A673 (cell line): ENCODE measurements at regions not wholly inside any gene's neighbourhood (a gene's known extent, or its start where the extent isn't known, plus 50 kb on each side); places are given as distances from the start of the nearest gene placed in this dataset.

Experiments
- BruUV-seq: library from RNA; stranded (reverse); fragments of 400-500 nt; replicated peaks from 2 replicates; lab custom pipeline; 2021; lab: Mats Ljungman, UMichigan
- CTCF ChIA-PET: fragments of 300-600 bp; sonication (Branson Sonifier 250); formaldehyde crosslinking; loops from one replicate; lab custom pipeline; 2022; ENCODE audit warnings: antibody characterized with exemption; lab: Charles Lee
- POLR2A ChIA-PET: fragments of 300-600 bp; sonication (Branson Sonifier 250); formaldehyde crosslinking; loops from one replicate; lab custom pipeline; 2022; ENCODE audit warnings: antibody characterized with exemption; ENCODE audit not compliant: low non-redundant PET; lab: Charles Lee
- DNase-seq: peaks from one replicate; pipeline ENCODE4 v3.0.0-alpha.2; 2015; ENCODE audit warnings: low spot score
- H3K27ac ChIP-seq: fragments of 200-600 bp; sonication (generic); 2 replicates; pipeline ENCODE4 v1.5.1; 2016; ENCODE audit warnings: mixed run types, low read depth, mild to moderate bottlenecking, mixed read lengths, antibody characterized with exemption, low read length; ENCODE audit not compliant: poor library complexity, severe bottlenecking
- H3K27me3 ChIP-seq: fragments of 200-600 bp; sonication (generic); replicated peaks from 2 replicates; pipeline ENCODE4 v1.6.1; 2017; ENCODE audit warnings: mixed run types, low read depth, mild to moderate bottlenecking, mixed read lengths, antibody characterized with exemption, low read length; ENCODE audit not compliant: insufficient read depth, poor library complexity
- H3K36me3 ChIP-seq: fragments of 200-600 bp; sonication (generic); 2 replicates; pipeline ENCODE4 v1.6.1; 2016; ENCODE audit warnings: mixed run types, mild to moderate bottlenecking, mixed read lengths, antibody characterized with exemption, low read length; ENCODE audit not compliant: insufficient read depth, poor library complexity, severe bottlenecking
- H3K4me1 ChIP-seq: fragments of 200-600 bp; sonication (generic); 2 replicates; pipeline ENCODE4 v1.6.1; 2017; ENCODE audit warnings: mixed run types, mild to moderate bottlenecking, mixed read lengths, antibody characterized with exemption, low read length; ENCODE audit not compliant: insufficient read depth, poor library complexity, severe bottlenecking
- H3K4me3 ChIP-seq: fragments of 200-600 bp; sonication (generic); 2 replicates; pipeline ENCODE4 v1.5.1; 2016; ENCODE audit warnings: low read depth, mixed run types, mild to moderate bottlenecking, mixed read lengths, low read length; ENCODE audit not compliant: poor library complexity, severe bottlenecking
- H3K9me3 ChIP-seq: fragments of 200-600 bp; sonication (generic); 2 replicates; pipeline ENCODE4 v1.6.1; 2016; ENCODE audit warnings: mixed run types, low read depth, mild to moderate bottlenecking, mixed read lengths, antibody characterized with exemption, low read length; ENCODE audit not compliant: poor library complexity, severe bottlenecking
- CTCF ChIP-seq: fragments of 300-800, 200-600 bp; sonication (generic); conservative IDR thresholded peaks from 2 replicates; pipeline ENCODE4 v1.5.1; 2017; ENCODE audit warnings: low read depth, mild to moderate bottlenecking, antibody characterized with exemption, low read length, moderate library complexity, mixed read lengths
- EZH2 ChIP-seq: fragments of 200-600 bp; sonication (generic); IDR thresholded peaks from 2 replicates; pipeline ENCODE4 v1.6.1; 2017; ENCODE audit warnings: borderline replicate concordance, low read depth, mild to moderate bottlenecking, mixed read lengths, antibody characterized with exemption, low read length; ENCODE audit not compliant: poor library complexity, severe bottlenecking
- intact Hi-C: fragments of 100-400 bp; cut with micrococcal nuclease; formaldehyde crosslinking; loops from one replicate; pipeline ENCODE4 v1.10.0; 2022; ENCODE audit not compliant: unreplicated experiment

GRCh38 chr10:2790396-2791188 is 276.8 kb upstream of the PFKP start:
- intact Hi-C loops: no loop called here
- CTCF ChIA-PET: no interaction called here
- POLR2A ChIA-PET: no interaction called here
- Histone ChIP-seq H3K4me1 (no peaks in the 10 kb centered on the region), H3K9me3 (no peaks in the 10 kb centered on the region), H3K27me3 (peaks cover 98% of the 10 kb centered on the region), H3K36me3 (no peaks in the 10 kb centered on the region), H3K4me3 (no peak overlapping the region), H3K27ac (no peak overlapping the region)
- no peak for TF ChIP-seq EZH2
- no peak for TF ChIP-seq CTCF
- BruUV-seq: no TSS peak
- no peak for DNase-seq

GRCh38 chr10:2786251-2786650 is 281.1 kb upstream of the PFKP start:
- Histone ChIP-seq H3K27ac (no peak overlapping the region), H3K27me3 (peaks cover 98% of the 10 kb centered on the region), H3K4me3 (no peak overlapping the region), H3K36me3 (no peaks in the 10 kb centered on the region), H3K4me1 (no peaks in the 10 kb centered on the region), H3K9me3 (no peaks in the 10 kb centered on the region)
- BruUV-seq: no TSS peak
- DNase-seq: no peak
- no peak for TF ChIP-seq CTCF
- no peak for TF ChIP-seq EZH2
- intact Hi-C loops: no loop called here
- CTCF ChIA-PET: no interaction called here
- POLR2A ChIA-PET: no interaction called here

GRCh38 chr10:2784766-2785165 is 282.6 kb upstream of the PFKP start:
- TF ChIP-seq CTCF (no peak), EZH2 (no peak)
- no peak for DNase-seq
- H3K36me3 ChIP-seq: no peaks in the 10 kb centered on the region

More at GRCh38 chr10:2784766-2785165, 282.6 kb upstream of the PFKP start:
- Histone ChIP-seq H3K4me1 (no peaks in the 10 kb centered on the region), H3K9me3 (no peaks in the 10 kb centered on the region), H3K27me3 (peaks cover 98% of the 10 kb centered on the region), H3K4me3 (no peak overlapping the region), H3K27ac (no peak overlapping the region)
- BruUV-seq: no TSS peak
- intact Hi-C loops: no loop called here
- ChIA-PET POLR2A (no interaction called here), CTCF (no interaction called here)
